ENCODE measurements at regions not wholly inside any gene's neighbourhood (a gene's known extent, or its start where the extent isn't known, plus 50 kb on each side); places are given as distances from the start of the nearest gene placed in this dataset.

GRCh38 chr11:119991022-119991404 is 146.9 kb downstream of the TRIM29 start:
- TF ChIP-seq CTCF (IDR thresholded peaks at IDR 0.05) (no peak), POLR2AphosphoS5 (IDR thresholded peaks at IDR 0.05) (no peak)
